Mammary epithelial cell (primary cell): ENCODE measurements at regions not wholly inside any gene's neighbourhood (a gene's known extent, or its start where the extent isn't known, plus 50 kb on each side); places are given as distances from the start of the nearest gene placed in this dataset.

ENCODE experiments used
- EZH2 ChIP-seq: IDR thresholded peaks from 2 replicates; pipeline ENCODE4 v1.6.1; 2012; ENCODE audit warnings: low read length, inconsistent platforms, borderline replicate concordance
- TF ChIP-seq, protein P1 (sequence below), 2 donors: IDR thresholded peaks in 1 of 2; conservative IDR thresholded peaks in 1 of 2; 2 replicates each; pipeline ENCODE4 v1.5.1; 2011 to 2012; ENCODE audit warnings: inconsistent platforms in 2 of 2, low read length in 2 of 2, mild to moderate bottlenecking in 2 of 2, control low read depth in 1 of 2, low read depth in 1 of 2; ENCODE audit not compliant: insufficient read depth in 1 of 2; ENCODE audit errors: extremely low read depth in 1 of 2

GRCh38 chr22:47458348-47458747 lies 695.9 kb downstream of the TBC1D22A start:
- TF ChIP-seq, protein P1, sequence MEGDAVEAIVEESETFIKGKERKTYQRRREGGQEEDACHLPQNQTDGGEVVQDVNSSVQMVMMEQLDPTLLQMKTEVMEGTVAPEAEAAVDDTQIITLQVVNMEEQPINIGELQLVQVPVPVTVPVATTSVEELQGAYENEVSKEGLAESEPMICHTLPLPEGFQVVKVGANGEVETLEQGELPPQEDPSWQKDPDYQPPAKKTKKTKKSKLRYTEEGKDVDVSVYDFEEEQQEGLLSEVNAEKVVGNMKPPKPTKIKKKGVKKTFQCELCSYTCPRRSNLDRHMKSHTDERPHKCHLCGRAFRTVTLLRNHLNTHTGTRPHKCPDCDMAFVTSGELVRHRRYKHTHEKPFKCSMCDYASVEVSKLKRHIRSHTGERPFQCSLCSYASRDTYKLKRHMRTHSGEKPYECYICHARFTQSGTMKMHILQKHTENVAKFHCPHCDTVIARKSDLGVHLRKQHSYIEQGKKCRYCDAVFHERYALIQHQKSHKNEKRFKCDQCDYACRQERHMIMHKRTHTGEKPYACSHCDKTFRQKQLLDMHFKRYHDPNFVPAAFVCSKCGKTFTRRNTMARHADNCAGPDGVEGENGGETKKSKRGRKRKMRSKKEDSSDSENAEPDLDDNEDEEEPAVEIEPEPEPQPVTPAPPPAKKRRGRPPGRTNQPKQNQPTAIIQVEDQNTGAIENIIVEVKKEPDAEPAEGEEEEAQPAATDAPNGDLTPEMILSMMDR (conservative IDR thresholded peaks at IDR 0.05 in 1 of 2, IDR thresholded peaks at IDR 0.05 in 1 of 2; ENCODE audit: extremely low read depth in 1 of 2, insufficient read depth in 1 of 2, low read depth in 1 of 2, low read length in 2 of 2): no peak
- no peak for TF ChIP-seq EZH2
